ENCODE measurements at regions not wholly inside any gene's neighbourhood (a gene's known extent, or its start where the extent isn't known, plus 50 kb on each side); places are given as distances from the start of the nearest gene placed in this dataset.

DNA sequence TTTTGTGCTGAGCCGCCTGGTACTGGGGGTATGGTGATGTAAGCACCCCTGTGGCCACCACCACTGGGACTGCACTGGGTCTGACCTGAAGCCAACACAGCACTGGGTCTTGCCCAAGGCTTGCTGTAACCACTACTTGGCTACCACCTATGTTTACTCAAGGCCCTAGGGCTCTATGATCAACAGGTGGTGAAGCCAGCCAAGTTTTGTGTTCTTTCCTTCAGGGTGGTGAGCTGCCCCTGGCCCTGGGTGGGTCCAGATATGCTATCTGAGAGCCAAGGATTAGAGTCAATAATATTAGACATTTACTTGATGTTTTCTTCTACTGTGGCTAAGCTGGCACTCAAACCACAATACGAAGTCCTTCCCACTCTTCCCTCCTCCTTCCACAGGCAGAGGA is 55.1 kb upstream of the PAGE4 start:
- DNase-seq = no peak

DNA sequence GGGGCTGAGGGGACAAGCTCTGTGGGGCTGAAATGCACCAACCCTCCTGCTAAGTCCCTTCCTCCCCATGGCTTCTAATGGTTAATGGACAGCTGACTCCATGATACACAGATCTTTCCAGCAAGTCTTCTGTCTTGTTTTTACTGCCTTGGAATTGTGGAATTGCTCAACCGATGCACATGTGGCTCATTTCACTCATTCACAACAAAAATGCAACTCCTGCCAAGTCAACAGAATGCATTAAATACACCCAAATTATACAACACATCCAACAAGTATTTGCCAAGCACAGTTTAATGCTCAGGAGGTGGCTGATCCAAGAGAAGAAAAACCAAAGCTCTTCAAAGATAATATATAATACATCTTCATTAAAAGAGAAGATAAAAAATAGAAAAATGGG is 61.9 kb upstream of the PAGE4 start:
- no peak for DNase-seq

DNA sequence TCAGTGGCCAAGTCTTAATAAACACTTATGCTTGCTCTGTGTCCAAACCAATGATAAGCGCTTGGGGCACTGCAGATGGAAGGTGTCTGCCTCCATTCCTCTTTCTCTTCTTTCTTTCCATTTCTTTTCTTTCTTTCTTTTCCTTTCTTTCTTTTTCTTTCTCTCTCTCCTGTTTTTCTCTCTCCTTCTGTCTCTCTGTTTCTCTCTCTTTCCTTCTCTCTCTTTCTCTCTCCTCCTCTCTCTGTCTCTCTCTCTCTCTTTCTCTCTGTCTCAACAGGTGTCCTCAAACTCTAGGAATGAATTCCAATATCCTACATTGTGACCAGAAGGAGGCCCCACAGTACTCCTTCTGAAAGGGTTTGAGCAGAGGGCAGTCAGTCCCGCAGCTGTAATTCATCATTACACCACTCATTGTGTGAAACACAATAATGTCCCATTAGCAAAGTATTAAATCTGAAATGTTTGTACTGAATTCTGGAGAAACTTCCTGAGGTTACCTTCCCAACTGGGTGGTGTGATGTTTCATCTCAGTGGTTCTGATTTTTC is 66.5 kb upstream of the PAGE1 start:
- no peak for DNase-seq

DNA sequence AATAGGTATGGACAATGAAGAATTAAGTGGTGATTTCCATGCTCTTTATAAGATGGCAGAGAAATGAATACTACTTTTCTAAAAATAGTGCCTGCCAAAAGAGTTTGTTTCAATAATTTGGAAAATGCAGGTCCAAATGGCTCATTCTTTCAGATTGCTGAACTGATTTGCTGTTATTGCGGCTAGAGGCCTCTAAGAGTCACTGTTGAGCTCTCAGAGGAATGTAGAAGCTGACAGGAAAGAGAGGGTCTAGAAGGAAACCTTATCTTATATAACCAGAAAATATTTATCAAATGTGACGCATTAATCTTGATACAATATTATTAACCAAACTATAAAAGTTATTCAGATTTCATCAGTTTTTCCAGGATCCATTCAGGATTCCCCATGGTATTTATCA is 65.7 kb upstream of the PAGE1 start:
- no peak for DNase-seq

DNA sequence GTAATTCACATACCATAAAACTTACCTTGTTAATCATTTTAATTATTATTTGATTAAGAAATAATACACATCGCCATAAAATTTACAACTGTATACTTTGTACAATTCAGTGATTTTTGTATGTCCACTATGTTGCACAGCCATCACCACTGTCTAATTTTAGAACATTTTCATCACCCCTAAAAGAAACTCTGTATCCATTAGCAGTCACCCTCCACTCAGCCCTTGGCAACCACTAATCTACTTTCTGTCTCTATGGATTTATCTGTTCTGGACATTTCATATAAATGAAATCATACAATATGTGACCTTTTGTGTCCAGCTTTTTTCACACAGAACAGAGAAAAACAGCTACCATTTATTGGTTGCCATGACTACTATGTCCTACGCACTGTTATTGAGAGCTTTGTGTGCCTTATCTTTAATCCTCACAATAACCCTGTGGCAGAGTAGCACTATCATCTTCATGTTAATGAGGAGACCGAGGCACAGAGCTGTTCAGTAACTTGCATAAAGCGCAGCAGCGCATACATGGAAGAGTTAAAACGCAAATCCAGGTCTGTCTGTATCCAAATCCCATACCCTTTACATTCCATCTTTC is 64.6 kb upstream of the PAGE1 start:
- no peak for DNase-seq

DNA sequence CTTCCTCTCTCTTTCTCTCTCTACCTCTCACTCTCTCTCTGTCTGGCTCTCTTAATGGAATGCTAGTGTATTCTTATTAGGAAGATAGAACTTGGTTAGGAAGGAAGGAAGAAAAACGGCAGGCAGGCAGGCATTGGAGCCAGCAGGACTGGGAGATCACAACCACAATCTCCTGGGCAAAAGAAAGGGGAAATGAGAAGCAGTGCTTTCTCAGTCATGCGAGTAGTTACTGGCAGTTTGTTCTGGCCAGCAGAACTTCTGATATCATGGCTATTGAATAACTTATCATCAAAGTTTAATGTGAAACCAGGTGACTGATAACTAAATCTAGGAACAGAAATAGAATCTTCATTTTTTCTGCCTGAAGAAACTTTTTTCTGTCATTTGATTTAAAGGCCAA is 60.9 kb upstream of the PAGE1 start:
- no peak for DNase-seq

DNA sequence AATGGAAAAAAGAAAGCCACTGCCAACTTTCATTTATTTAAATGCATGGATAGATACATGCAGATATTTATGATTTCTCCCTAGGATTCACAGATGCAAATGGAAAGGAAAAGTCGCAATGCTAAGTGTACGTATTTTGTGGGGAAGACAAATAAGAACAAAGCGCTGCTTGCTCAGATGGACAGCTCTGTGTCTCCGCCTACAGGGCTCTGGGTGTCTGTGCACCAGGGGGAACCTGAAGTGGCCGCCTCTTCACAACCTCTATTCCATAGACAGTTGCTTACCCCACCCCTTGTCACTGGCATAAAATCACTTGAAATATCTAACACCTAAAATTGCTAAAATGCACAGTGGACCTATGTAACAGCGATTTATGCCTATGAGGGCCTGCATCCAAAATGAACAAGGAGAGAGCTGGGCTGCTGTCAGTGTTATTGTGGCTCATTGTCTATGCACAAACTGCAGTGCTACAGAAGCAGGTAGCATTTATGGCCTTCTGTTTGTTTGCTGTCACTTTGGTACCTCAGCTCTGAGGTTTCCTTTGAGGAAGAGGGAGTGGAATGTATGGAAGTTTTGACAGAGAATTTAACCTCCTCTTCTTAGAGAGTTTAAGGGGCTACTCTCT is 58.6 kb upstream of the PAGE1 start:
- peak; percentile 2 for DNase-seq

DNA sequence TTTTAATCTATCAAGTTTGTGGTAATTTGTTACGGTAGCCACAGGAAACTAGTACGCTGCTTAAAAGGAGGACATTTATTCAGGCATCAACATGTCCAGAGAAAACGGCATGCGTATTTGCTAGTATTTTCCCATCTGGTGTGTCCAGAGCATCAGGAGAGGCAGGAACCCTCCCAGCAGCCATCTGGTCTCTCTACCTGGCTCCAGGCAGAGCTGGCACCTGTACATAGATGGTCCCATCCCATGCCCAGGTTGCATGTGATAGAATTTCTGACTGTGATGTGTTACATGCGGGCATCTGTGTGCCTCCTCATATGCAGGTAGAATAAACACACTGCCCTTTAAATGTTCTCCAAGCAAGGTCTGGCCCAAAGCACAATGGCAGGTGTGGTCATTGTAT is 57.9 kb upstream of the PAGE1 start:
- DNase-seq = no peak

DNA sequence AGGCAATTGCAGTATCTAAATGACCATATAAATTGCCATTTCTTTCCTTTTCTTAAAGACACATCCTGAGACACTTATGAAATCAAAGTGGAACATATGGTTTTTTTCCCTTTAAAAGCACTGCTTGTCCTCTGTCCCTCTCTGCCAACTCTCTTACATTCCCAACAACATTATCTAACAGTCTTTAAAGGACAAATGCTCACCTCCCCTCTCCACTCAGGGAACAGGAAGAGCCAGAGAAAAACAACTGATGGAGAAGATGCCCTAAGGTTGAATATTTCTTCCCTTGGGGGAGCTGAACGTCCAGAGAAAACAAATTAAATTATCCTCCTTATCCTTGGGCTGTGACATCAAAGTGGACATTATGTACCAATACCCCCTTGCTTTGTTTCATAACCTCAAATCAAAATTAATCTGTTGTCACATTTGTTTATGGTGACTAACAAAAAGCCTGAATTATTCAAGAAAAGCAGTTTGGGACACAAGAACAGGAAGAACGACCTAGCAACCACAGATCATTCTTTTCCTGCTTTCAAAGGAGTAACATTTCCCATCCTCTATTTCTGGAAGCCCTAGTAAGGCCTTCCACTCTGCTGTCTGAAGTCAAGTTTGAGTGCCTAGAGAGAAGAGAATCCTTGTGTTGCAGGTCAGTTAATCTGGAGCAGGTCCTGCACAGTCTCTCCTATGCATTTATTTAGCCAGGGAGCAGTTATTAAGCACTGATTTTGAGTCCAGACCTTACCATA is 52.6 kb upstream of the PAGE1 start:
- DNase-seq = no peak

DNA sequence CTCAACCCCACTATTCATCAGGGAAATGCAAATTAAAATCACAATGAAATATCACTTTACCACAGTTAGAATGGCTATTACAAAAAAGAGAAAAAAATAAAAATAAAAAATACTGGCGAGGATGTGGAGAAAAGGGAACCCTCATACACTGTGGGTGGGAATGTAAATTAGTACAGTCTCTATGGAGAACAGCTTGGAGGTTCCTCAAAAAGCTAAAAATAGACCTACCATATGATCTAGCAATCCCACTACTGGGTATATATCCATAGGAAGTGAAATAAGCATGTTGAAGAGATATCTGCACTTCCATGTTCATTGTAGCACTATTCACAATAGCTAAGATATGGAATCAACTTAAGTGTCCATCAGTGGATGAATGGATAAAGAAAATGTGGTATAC is 50.5 kb upstream of the PAGE1 start:
- DNase-seq = no peak

Measured in KG1 (cell line).